Mesendoderm (in vitro differentiated cells): ENCODE measurements at regions not wholly inside any gene's neighbourhood (a gene's known extent, or its start where the extent isn't known, plus 50 kb on each side); places are given as distances from the start of the nearest gene placed in this dataset.

Source experiments
- DNase-seq: peaks from one replicate; pipeline ENCODE4 v3.0.0; 2013
- H2AK5ac ChIP-seq: 2 replicates; pipeline ENCODE4 v1.6.1; 2013; ENCODE audit warnings: low read length, inconsistent platforms
- H2BK120ac ChIP-seq: 2 replicates; pipeline ENCODE4 v1.6.1; 2013; ENCODE audit warnings: low read depth, mild to moderate bottlenecking, low read length, moderate library complexity, mixed read lengths
- H2BK15ac ChIP-seq: replicated peaks from 2 replicates; pipeline ENCODE4 v1.6.1; 2013; ENCODE audit warnings: low read depth, mild to moderate bottlenecking, moderate library complexity
- H2BK5ac ChIP-seq: 2 replicates; pipeline ENCODE4 v1.6.1; 2013; ENCODE audit warnings: low read length, inconsistent platforms
- H3K18ac ChIP-seq: 2 replicates; pipeline ENCODE4 v1.6.1; 2013; ENCODE audit warnings: mild to moderate bottlenecking, low read length, mixed read lengths
- H3K23ac ChIP-seq: one replicate; pipeline ENCODE4 v1.6.1; 2013; ENCODE audit warnings: low read length
- H3K27ac ChIP-seq: 2 replicates; pipeline ENCODE4 v1.5.1; 2013; ENCODE audit warnings: low read depth, mild to moderate bottlenecking, inconsistent platforms, low read length, moderate library complexity
- H3K27me3 ChIP-seq: 2 replicates; pipeline ENCODE4 v1.6.1; 2013; ENCODE audit warnings: low read length, control low read depth, mild to moderate bottlenecking, inconsistent platforms; ENCODE audit not compliant: insufficient read depth, poor library complexity
- H3K36me3 ChIP-seq: 2 replicates; pipeline ENCODE4 v1.6.1; 2013; ENCODE audit warnings: low read length, inconsistent platforms; ENCODE audit not compliant: control insufficient read depth, insufficient read depth
- H3K4ac ChIP-seq: one replicate; pipeline ENCODE4 v1.6.1; 2013; ENCODE audit warnings: low read depth, mild to moderate bottlenecking, low read length, moderate library complexity
- H3K4me1 ChIP-seq: 2 replicates; pipeline ENCODE4 v1.6.1; 2013; ENCODE audit warnings: low read depth, low read length, inconsistent platforms; ENCODE audit not compliant: control insufficient read depth
- H3K4me2 ChIP-seq: 2 replicates; pipeline ENCODE4 v1.6.1; 2013; ENCODE audit warnings: low read length
- H3K4me3 ChIP-seq: 2 replicates; pipeline ENCODE4 v1.5.1; 2013; ENCODE audit warnings: mild to moderate bottlenecking, low read length
- H3K56ac ChIP-seq: one replicate; pipeline ENCODE4 v1.6.1; 2013; ENCODE audit warnings: low read length
- H3K79me1 ChIP-seq: 2 replicates; pipeline ENCODE4 v1.6.1; 2013; ENCODE audit warnings: low read length, inconsistent platforms
- H3K79me2 ChIP-seq: 2 replicates; pipeline ENCODE4 v1.6.1; 2013; ENCODE audit warnings: mild to moderate bottlenecking, low read length; ENCODE audit not compliant: control insufficient read depth, insufficient read depth
- H3K9ac ChIP-seq: 2 replicates; pipeline ENCODE4 v1.6.1; 2013; ENCODE audit warnings: low read length, inconsistent platforms
- H4K5ac ChIP-seq: one replicate; pipeline ENCODE4 v1.6.1; 2013; ENCODE audit warnings: low read length
- H4K8ac ChIP-seq: one replicate; pipeline ENCODE4 v1.6.1; 2013; ENCODE audit warnings: low read depth, mild to moderate bottlenecking, control low read depth, low read length, moderate library complexity
- WGBS: extraction: QIAGEN DNeasy Blood & Tissue Kit; methylation state at CpG from one replicate; pipeline ENCODE4 v1.1.7; 2013; ENCODE audit warnings: low lambda C conversion rate, missing lambda C conversion rate; ENCODE audit not compliant: insufficient coverage; ENCODE audit errors: extremely low coverage; 5-methylcytosine and 5-hydroxymethylcytosine counted together

DNA sequence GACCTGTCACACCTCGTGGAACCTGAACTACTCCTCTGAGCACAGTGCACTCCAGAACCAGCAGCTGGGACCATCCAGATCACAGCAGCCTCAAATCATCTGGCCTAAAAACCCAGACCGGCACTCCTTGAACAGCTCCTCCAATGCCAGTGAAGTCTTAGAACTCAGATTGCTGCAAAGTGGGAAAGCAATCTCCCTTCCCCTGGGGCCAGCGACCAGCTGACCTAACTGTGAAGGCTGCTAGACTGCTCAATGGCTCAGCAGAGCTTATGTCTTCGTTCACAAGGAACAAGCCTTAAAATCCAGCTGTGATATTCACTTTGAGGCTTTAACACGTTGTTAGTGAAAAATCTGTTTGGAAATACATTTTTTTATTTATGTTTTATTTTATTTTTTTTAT is 243.2 kb downstream of the ANKRD60 start:
- no peak overlapping the region for H4K5ac ChIP-seq
- no peak overlapping the region for H2AK5ac ChIP-seq
- H3K9ac ChIP-seq: no peak overlapping the region
- H3K23ac ChIP-seq: no peak overlapping the region
- H3K36me3 ChIP-seq: no peaks in the 10 kb centered on the region
- H3K4me3 ChIP-seq: no peak overlapping the region
- H2BK5ac ChIP-seq: no peak overlapping the region
- no peaks in the 10 kb centered on the region for H3K79me1 ChIP-seq
- H4K8ac ChIP-seq: no peak overlapping the region
- no peak overlapping the region for H3K18ac ChIP-seq
- WGBS: no CpG with 5 or more reads among the region's 5 CpGs
- H3K56ac ChIP-seq: no peak overlapping the region
- DNase-seq: peak; percentile 27
- no peaks in the 10 kb centered on the region for H3K79me2 ChIP-seq
- H3K4me1 ChIP-seq: no peaks in the 10 kb centered on the region
- no peak overlapping the region for H2BK120ac ChIP-seq
- H3K4ac ChIP-seq: no peak overlapping the region
- H2BK15ac ChIP-seq: no peak overlapping the region
- H3K27ac ChIP-seq: no peak overlapping the region
- no peak overlapping the region for H3K4me2 ChIP-seq
- no peaks in the 10 kb centered on the region for H3K27me3 ChIP-seq

GRCh38 chr20:57983082-57983481 is 245.4 kb downstream of the ANKRD60 start:
- Histone ChIP-seq H2BK120ac (no peak overlapping the region), H4K5ac (no peak overlapping the region), H3K23ac (no peak overlapping the region), H2BK15ac (no peak overlapping the region), H3K27ac (no peak overlapping the region), H3K18ac (no peak overlapping the region), H3K79me1 (no peaks in the 10 kb centered on the region), H4K8ac (no peak overlapping the region), H3K4ac (no peak overlapping the region), H3K9ac (no peak overlapping the region), H3K79me2 (no peaks in the 10 kb centered on the region), H2AK5ac (no peak overlapping the region), H3K4me2 (no peak overlapping the region), H3K27me3 (no peaks in the 10 kb centered on the region), H3K36me3 (no peaks in the 10 kb centered on the region), H2BK5ac (no peak overlapping the region), H3K4me3 (no peak overlapping the region), H3K4me1 (no peaks in the 10 kb centered on the region), H3K56ac (no peak overlapping the region)
- WGBS: no CpG with 5 or more reads among the region's 9 CpGs
- no peak for DNase-seq

GRCh38 chr20:57980506-57980905 is 247.9 kb downstream of the ANKRD60 start:
- Histone ChIP-seq H3K4ac (no peak overlapping the region), H2BK15ac (no peak overlapping the region), H4K5ac (no peak overlapping the region), H2BK120ac (no peak overlapping the region), H3K27ac (no peak overlapping the region), H4K8ac (no peak overlapping the region), H3K36me3 (no peaks in the 10 kb centered on the region), H3K79me2 (no peaks in the 10 kb centered on the region), H3K23ac (no peak overlapping the region), H2BK5ac (no peak overlapping the region), H3K27me3 (no peaks in the 10 kb centered on the region), H3K9ac (no peak overlapping the region), H2AK5ac (no peak overlapping the region), H3K79me1 (no peaks in the 10 kb centered on the region), H3K18ac (no peak overlapping the region), H3K4me1 (no peaks in the 10 kb centered on the region), H3K4me2 (no peak overlapping the region), H3K56ac (no peak overlapping the region), H3K4me3 (no peak overlapping the region)
- no peak for DNase-seq
- WGBS: no CpG with 5 or more reads among the region's 8 CpGs

- Histone ChIP-seq H3K36me3 (no peaks in the 10 kb centered on the region), H2BK5ac (no peak overlapping the region), H3K79me2 (no peaks in the 10 kb centered on the region), H3K9ac (no peak overlapping the region), H3K4ac (no peak overlapping the region), H3K56ac (no peak overlapping the region), H2BK120ac (no peak overlapping the region), H2AK5ac (no peak overlapping the region), H3K4me3 (no peak overlapping the region), H4K8ac (no peak overlapping the region), H4K5ac (no peak overlapping the region), H3K4me1 (no peaks in the 10 kb centered on the region), H3K27me3 (no peaks in the 10 kb centered on the region), H3K4me2 (no peak overlapping the region), H3K27ac (no peak overlapping the region), H3K23ac (no peak overlapping the region), H3K79me1 (no peaks in the 10 kb centered on the region), H2BK15ac (no peak overlapping the region), H3K18ac (no peak overlapping the region)
- no peak for DNase-seq
- 100% methylated on average over 2 of the region's 7 CpGs for WGBS
Observed at GRCh38 chr20:57977569-57977968, 250.9 kb downstream of the ANKRD60 start.

DNA sequence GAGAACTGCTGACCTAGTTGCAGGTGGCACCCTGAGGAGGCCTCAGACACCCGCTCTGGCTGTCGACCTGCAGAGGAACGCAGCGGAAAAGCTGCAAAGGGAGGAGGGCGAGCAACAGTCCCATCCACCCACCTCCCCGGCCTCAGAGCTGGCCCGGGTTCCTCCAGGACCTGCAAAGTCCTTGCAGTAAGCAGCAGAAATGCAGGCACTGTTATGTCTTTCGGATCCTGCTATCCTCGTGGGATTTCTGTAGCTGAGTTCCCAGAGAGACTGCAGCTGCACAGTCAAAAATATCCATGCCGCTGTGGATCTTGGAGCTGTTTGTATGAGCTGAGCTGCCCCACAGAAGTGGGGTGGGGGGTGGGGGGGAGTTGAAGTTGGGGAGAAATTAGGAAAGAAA is 251.3 kb downstream of the ANKRD60 start:
- H3K36me3 ChIP-seq: no peaks in the 10 kb centered on the region
- H3K27ac ChIP-seq: no peak overlapping the region
- H3K79me1 ChIP-seq: no peaks in the 10 kb centered on the region
- no peak overlapping the region for H3K56ac ChIP-seq
- H3K18ac ChIP-seq: no peak overlapping the region
- no peak overlapping the region for H3K4me2 ChIP-seq
- no peaks in the 10 kb centered on the region for H3K4me1 ChIP-seq
- no peaks in the 10 kb centered on the region for H3K27me3 ChIP-seq
- no peak overlapping the region for H2AK5ac ChIP-seq
- no peak overlapping the region for H2BK5ac ChIP-seq
- no peak overlapping the region for H4K5ac ChIP-seq
- H3K4me3 ChIP-seq: no peak overlapping the region
- H3K79me2 ChIP-seq: no peaks in the 10 kb centered on the region
- no peak overlapping the region for H2BK120ac ChIP-seq
- WGBS: no CpG with 5 or more reads among the region's 10 CpGs
- H3K23ac ChIP-seq: no peak overlapping the region
- no peak overlapping the region for H4K8ac ChIP-seq
- DNase-seq: no peak
- no peak overlapping the region for H3K9ac ChIP-seq
- H3K4ac ChIP-seq: no peak overlapping the region
- no peak overlapping the region for H2BK15ac ChIP-seq

GRCh38 chr20:57974863-57975262 is 253.6 kb downstream of the ANKRD60 start:
- WGBS: no CpG with 5 or more reads among the region's 3 CpGs
- H4K5ac ChIP-seq: no peak overlapping the region
- no peak overlapping the region for H4K8ac ChIP-seq
- no peak overlapping the region for H3K4me2 ChIP-seq
- H2BK120ac ChIP-seq: no peak overlapping the region
- H3K27ac ChIP-seq: no peak overlapping the region
- no peaks in the 10 kb centered on the region for H3K79me2 ChIP-seq
- no peak for DNase-seq
- H3K4me1 ChIP-seq: no peaks in the 10 kb centered on the region
- no peak overlapping the region for H3K9ac ChIP-seq
- no peak overlapping the region for H3K56ac ChIP-seq
- no peak overlapping the region for H2AK5ac ChIP-seq
- H3K27me3 ChIP-seq: no peaks in the 10 kb centered on the region
- no peak overlapping the region for H3K18ac ChIP-seq
- no peaks in the 10 kb centered on the region for H3K79me1 ChIP-seq
- no peak overlapping the region for H2BK15ac ChIP-seq
- no peak overlapping the region for H2BK5ac ChIP-seq
- H3K4me3 ChIP-seq: no peak overlapping the region
- no peak overlapping the region for H3K4ac ChIP-seq
- H3K36me3 ChIP-seq: no peaks in the 10 kb centered on the region
- H3K23ac ChIP-seq: no peak overlapping the region
